H1 (cell line): ENCODE measurements at regions not wholly inside any gene's neighbourhood (a gene's known extent, or its start where the extent isn't known, plus 50 kb on each side); places are given as distances from the start of the nearest gene placed in this dataset.

Source experiments
- ATF3 ChIP-seq: IDR thresholded peaks from 2 replicates; pipeline ENCODE4 v1.6.1; 2011; ENCODE audit warnings: low read depth, mild to moderate bottlenecking, low read length; ENCODE audit not compliant: insufficient read depth
- BCL11A ChIP-seq, 2 experiments: IDR thresholded peaks; one replicate each; pipeline ENCODE4 v1.6.1; 2011; ENCODE audit warnings: low read depth in 2 of 2, low read length in 2 of 2, mild to moderate bottlenecking in 2 of 2
- CBX8 ChIP-seq: fragments of 300-800, 300-1000 bp; sonication (generic); IDR thresholded peaks from 2 replicates; pipeline ENCODE4 v1.7.1; 2016; ENCODE audit warnings: low read depth, low read length, borderline replicate concordance
- FOSL1 ChIP-seq: IDR thresholded peaks from 2 replicates; pipeline ENCODE4 v1.6.1; 2011; ENCODE audit warnings: mild to moderate bottlenecking, low read depth, low read length, moderate library complexity; ENCODE audit not compliant: insufficient read depth
- KDM1A ChIP-seq: fragments of 200-600, 300-600 bp; sonication (generic); IDR thresholded peaks from 2 replicates; pipeline ENCODE4 v1.7.1; 2016; ENCODE audit warnings: mild to moderate bottlenecking, low read length, borderline replicate concordance
- PHF8 ChIP-seq: fragments of 200-600 bp; sonication (generic); conservative IDR thresholded peaks from 2 replicates; pipeline ENCODE4 v1.7.1; 2012; ENCODE audit warnings: low read depth, mild to moderate bottlenecking, inconsistent platforms, low read length, moderate library complexity
- SAP30 ChIP-seq: fragments of 300-600 bp; sonication (generic); IDR thresholded peaks from 2 replicates; pipeline ENCODE4 v1.7.1; 2012; ENCODE audit warnings: low read length, moderate library complexity, mild to moderate bottlenecking, inconsistent platforms; ENCODE audit not compliant: insufficient read depth, insufficient replicate concordance
- SIRT6 ChIP-seq: IDR thresholded peaks from one replicate; pipeline ENCODE4 v1.7.1; 2012; ENCODE audit warnings: low read length, inconsistent platforms
- USF2 ChIP-seq: IDR thresholded peaks from 2 replicates; pipeline ENCODE4 v1.6.1; 2011; ENCODE audit warnings: low read length, improper control_type of control experiment
- TF ChIP-seq, protein P1 (sequence below): fragments of 300-600 bp; sonication (generic); IDR thresholded peaks from 2 replicates; pipeline ENCODE4 v1.7.1; 2012; ENCODE audit warnings: low read length, moderate library complexity, mild to moderate bottlenecking, inconsistent platforms; ENCODE audit not compliant: insufficient replicate concordance

DNA sequence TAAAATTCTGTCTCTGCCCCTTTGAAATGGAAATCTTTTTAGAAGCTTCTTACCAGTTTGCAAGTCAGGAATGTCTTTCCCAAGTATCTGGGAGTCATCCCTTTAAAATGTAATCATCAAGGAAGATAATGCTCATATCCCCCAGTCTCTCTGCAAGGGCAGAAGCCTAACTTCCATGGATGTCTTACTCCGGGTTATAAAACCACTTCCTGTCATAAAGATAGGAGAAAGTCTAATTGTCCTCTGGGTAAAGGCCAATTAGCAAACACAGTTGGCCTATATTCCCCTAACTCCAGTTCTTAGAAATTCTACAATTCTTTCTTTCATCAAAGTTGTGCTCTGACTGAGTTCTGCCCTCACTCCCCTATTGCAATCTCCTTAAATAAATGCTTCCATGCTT, 1631.5 kb upstream of the LRRTM3 start (continued):
- TF ChIP-seq, protein P1, sequence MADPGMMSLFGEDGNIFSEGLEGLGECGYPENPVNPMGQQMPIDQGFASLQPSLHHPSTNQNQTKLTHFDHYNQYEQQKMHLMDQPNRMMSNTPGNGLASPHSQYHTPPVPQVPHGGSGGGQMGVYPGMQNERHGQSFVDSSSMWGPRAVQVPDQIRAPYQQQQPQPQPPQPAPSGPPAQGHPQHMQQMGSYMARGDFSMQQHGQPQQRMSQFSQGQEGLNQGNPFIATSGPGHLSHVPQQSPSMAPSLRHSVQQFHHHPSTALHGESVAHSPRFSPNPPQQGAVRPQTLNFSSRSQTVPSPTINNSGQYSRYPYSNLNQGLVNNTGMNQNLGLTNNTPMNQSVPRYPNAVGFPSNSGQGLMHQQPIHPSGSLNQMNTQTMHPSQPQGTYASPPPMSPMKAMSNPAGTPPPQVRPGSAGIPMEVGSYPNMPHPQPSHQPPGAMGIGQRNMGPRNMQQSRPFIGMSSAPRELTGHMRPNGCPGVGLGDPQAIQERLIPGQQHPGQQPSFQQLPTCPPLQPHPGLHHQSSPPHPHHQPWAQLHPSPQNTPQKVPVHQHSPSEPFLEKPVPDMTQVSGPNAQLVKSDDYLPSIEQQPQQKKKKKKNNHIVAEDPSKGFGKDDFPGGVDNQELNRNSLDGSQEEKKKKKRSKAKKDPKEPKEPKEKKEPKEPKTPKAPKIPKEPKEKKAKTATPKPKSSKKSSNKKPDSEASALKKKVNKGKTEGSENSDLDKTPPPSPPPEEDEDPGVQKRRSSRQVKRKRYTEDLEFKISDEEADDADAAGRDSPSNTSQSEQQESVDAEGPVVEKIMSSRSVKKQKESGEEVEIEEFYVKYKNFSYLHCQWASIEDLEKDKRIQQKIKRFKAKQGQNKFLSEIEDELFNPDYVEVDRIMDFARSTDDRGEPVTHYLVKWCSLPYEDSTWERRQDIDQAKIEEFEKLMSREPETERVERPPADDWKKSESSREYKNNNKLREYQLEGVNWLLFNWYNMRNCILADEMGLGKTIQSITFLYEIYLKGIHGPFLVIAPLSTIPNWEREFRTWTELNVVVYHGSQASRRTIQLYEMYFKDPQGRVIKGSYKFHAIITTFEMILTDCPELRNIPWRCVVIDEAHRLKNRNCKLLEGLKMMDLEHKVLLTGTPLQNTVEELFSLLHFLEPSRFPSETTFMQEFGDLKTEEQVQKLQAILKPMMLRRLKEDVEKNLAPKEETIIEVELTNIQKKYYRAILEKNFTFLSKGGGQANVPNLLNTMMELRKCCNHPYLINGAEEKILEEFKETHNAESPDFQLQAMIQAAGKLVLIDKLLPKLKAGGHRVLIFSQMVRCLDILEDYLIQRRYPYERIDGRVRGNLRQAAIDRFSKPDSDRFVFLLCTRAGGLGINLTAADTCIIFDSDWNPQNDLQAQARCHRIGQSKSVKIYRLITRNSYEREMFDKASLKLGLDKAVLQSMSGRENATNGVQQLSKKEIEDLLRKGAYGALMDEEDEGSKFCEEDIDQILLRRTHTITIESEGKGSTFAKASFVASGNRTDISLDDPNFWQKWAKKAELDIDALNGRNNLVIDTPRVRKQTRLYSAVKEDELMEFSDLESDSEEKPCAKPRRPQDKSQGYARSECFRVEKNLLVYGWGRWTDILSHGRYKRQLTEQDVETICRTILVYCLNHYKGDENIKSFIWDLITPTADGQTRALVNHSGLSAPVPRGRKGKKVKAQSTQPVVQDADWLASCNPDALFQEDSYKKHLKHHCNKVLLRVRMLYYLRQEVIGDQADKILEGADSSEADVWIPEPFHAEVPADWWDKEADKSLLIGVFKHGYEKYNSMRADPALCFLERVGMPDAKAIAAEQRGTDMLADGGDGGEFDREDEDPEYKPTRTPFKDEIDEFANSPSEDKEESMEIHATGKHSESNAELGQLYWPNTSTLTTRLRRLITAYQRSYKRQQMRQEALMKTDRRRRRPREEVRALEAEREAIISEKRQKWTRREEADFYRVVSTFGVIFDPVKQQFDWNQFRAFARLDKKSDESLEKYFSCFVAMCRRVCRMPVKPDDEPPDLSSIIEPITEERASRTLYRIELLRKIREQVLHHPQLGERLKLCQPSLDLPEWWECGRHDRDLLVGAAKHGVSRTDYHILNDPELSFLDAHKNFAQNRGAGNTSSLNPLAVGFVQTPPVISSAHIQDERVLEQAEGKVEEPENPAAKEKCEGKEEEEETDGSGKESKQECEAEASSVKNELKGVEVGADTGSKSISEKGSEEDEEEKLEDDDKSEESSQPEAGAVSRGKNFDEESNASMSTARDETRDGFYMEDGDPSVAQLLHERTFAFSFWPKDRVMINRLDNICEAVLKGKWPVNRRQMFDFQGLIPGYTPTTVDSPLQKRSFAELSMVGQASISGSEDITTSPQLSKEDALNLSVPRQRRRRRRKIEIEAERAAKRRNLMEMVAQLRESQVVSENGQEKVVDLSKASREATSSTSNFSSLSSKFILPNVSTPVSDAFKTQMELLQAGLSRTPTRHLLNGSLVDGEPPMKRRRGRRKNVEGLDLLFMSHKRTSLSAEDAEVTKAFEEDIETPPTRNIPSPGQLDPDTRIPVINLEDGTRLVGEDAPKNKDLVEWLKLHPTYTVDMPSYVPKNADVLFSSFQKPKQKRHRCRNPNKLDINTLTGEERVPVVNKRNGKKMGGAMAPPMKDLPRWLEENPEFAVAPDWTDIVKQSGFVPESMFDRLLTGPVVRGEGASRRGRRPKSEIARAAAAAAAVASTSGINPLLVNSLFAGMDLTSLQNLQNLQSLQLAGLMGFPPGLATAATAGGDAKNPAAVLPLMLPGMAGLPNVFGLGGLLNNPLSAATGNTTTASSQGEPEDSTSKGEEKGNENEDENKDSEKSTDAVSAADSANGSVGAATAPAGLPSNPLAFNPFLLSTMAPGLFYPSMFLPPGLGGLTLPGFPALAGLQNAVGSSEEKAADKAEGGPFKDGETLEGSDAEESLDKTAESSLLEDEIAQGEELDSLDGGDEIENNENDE: no peak
- TF ChIP-seq KDM1A (no peak), CBX8 (no peak), PHF8 (no peak), SAP30 (no peak), BCL11A (IDR thresholded peaks at IDR 0.05; ENCODE audit: low read depth in 2 of 2, low read length in 2 of 2) (no peak), FOSL1 (no peak), SIRT6 (no peak), ATF3 (no peak), USF2 (no peak)
